ENCODE measurements at regions not wholly inside any gene's neighbourhood (a gene's known extent, or its start where the extent isn't known, plus 50 kb on each side); places are given as distances from the start of the nearest gene placed in this dataset.
A peak's percentile ranks its signal among the peaks of the same experiment; 100 is the strongest.

DNA sequence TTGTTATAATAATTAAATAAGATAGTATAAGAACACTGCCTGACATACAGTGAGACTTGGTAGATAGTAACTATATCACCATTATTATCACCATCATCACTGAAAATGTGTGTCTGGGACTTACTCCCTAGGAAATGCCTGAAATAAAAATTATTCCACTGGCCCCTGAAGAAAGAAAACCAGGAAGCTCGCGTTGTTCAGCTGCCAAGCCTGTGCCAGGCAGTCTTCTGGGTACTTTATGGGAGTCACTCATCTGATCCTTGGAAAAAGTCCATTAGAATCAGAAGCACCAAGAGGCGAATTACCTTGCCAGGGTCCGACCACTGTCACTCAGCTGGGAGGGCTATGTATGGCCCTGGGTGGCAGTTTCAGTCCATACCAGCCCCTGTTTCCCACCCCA, 220.3 kb upstream of the TPM1 start:
- DNase-seq: no peak

DNA sequence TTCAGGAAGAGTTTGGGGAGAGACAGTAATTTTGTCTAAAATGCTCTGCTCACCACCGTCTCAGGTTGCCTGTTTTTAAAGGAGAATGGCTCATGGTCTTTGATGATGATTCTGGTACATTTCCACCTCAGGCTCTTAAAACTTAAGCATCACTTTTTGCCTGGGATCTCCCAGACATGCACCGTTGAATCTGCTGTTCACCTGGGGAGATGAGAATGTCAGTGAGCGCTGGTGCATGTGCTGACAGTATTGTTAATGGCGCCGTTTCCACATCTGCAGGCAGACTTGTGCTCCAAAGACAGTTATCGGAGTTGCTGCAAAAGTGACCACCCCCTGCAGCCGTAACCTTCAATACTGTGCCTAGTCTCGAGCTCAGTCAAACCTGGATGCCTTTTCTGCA, 219.0 kb upstream of the TPM1 start:
- DNase-seq: no peak

DNA sequence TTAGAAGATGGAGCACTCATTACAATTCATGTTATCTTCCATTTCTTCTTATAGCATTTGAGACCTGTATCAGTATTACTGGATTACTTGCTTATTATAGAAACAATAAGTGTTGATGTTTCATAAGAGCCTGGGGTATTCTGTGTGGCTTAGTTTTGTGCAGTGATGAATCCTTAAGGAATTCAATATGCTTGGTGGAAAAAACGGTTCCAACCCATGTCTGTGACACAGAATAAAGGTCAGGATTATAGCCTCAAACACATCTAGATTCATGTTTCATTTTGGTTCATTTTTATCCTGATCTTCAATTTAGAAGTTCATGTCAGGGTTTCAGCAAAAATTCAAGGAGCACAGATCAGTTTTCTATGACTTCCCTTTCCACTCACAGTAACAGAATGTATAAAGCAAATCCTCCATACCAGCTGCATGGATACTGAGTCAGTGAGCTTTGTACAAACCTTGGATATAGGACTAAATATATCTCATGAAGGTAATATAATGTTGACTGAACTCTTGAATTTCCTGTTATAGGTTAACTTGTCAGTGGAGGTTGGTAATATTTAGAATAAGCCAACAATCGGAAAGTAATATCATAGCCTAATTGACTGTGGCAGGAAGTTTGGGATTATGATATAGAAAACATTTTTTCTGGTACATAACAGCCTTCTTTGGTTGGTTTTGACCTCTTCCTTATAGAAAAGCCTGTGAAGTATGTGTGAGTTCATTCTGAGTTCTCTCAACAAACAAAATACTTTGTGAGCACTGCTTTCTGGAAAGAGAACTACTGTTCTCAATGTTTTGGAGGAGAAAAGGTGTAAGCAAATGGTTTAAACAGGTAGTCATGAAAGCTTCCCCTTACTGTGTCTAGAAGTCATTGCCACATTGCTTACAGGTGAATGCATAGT, 218.2 kb upstream of the TPM1 start:
- DNase-seq: no peak

DNA sequence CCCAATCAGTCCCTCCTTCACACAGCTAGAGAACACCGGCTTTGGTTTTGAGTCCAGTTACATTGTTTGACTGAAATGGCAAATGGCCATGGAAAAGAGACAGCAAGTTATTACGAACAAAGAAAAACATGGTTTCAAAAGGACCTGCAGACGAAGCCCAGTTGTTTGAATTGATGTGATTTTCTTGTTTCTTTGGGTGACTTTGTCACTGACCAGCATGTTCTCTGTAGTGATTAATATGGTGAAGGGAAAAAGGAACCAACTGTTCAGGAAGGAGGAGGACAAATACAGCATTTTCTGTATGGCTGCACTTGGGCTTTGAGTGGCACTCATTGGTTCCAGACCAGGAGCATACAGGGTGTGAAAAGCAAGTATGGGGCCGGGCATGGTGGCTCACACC, 217.4 kb upstream of the TPM1 start:
- no peak for DNase-seq

DNA sequence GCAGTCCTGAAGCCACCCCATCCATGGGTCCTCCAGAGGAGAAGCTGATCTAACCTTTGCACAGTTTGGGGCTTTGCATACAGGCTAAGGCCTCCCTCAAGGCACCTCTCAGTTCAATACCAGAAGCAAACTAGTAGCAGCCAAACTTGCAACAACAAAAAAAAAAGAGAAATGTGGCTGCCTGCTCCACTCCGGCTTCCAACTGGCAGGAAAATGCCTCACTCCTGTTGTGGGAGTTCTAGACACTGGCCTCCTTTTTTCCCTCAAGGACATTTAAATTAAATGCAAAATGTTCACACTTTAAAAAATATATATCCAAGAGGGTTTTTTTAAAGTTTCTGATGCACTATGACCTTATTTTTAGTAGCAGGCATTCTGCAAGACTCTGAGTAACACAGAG, 216.0 kb upstream of the TPM1 start:
- no peak for DNase-seq

DNA sequence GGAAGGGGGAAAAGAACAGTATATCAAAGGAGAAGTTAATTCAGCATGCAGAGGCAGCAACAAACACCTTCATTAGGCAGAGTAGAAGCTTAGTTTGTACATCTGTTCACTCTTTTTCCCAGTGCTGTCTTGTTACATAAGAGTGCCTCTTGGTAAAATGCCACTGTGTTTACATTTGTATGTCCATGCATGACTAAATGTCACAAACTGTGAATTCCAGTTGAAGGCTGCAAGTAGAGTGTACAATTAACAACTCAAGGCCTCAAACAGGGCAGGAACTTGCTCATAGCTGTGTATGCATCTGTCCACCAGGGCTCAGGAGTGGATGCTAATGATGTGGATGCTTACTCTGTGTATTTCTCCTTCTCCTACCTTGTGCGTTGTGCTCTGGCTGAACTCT, 214.2 kb upstream of the TPM1 start:
- no peak for DNase-seq

DNA sequence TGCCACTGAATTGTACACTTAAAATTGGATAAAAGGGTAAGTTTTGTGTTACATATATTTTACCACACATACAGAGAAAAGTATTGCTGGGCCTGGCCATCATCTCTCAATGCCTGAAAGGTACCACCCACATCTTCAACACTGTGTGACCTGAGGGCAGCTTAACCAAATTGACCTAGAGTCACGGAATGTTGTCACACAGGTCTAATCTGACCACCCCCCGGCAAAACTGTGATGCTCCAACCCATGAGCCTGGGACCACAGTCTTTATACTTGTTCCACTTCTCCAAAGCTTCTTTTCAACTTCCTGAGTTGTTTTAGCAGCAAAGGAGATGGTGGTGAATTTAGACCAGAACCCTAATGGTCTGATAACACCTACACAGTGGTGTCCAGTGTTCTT, 210.3 kb upstream of the TPM1 start:
- no peak for DNase-seq

DNA sequence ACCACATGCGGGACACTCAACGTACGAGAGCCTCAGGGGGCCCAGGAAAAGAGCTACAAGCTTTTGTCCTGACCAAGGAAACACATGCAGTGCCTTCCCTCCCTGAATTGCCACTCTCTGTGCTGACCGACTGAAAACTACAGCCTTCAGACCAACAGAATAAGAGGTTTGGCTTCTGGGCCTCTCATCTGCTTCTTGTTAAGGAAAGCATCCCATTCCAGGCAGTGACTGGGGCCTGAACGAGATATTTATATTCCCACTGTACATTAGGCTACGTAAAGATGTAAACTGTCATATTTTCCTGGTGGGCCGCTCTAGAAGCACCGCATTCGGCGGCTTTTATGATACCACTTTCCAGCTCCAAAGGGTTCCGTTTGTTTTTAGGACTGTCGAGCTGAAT, 208.9 kb upstream of the TPM1 start:
- no peak for DNase-seq

DNA sequence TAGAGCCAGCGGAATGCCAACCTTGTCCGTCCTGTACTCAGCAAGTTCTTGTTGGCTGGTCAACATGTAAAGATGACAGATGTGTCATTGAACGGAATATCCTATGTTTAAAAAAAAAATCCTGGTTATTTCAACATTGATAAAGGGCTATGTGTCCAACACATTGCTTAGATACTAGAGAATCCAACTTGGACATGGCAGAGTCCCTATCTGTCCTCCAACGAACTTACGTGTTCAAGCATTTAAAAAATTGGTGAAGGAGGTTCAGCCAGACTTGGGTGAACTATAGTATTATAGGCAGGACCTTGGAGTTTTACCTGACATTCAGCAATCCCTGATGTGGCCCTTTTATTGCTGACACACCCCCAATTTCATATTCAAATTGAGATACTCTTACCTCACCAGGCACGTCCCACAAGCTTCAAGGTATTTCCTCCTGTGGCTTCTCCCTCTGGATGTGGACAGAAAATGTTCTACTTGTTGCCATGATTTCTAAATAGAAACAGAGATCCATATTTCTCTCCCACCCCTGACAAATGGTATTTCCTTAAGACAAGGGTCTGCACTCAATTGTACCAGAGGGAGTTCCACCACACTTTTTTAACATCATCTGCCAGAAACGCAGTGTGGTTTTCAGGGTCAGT, 207.7 kb upstream of the TPM1 start:
- DNase-seq: no peak

DNA sequence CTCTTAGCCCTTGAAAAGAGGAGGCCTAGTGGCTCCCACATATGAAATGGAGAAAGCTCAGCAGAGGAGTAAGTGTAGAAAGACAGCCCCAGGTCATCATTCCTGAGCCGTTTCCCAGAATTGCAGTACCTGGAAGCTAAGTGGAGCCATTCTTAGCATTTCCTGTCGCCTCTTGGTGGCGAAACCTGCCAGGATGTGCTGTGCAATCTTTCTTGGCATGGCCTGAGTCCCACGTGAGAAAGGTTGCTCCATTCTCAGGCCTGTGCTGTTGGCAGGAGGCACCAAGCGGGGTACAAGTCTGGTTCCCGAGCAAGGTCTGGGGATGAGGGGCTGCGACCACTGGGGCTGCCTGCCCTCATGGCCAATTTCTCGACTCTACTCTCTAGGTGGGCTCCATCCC, 207.2 kb upstream of the TPM1 start:
- DNase-seq: no peak

DNA sequence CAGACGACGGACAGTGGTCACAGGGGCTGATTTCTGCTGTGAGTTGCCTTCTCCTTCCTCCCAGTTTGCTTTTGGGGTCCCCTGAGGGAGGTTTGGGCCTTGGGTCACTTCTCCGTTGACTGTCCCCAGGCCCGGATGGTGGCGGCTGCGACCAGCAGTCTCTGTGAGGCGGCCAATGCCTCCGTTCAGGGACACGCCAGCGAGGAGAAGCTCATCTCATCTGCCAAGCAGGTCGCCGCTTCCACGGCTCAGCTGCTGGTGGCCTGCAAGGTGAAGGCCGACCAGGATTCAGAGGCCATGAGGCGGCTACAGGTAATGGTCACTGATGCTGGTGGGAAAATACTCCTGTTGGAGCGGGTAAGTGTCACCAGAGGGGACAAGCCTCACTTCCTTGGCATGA, 206.8 kb upstream of the TPM1 start:
- no peak for DNase-seq

DNA sequence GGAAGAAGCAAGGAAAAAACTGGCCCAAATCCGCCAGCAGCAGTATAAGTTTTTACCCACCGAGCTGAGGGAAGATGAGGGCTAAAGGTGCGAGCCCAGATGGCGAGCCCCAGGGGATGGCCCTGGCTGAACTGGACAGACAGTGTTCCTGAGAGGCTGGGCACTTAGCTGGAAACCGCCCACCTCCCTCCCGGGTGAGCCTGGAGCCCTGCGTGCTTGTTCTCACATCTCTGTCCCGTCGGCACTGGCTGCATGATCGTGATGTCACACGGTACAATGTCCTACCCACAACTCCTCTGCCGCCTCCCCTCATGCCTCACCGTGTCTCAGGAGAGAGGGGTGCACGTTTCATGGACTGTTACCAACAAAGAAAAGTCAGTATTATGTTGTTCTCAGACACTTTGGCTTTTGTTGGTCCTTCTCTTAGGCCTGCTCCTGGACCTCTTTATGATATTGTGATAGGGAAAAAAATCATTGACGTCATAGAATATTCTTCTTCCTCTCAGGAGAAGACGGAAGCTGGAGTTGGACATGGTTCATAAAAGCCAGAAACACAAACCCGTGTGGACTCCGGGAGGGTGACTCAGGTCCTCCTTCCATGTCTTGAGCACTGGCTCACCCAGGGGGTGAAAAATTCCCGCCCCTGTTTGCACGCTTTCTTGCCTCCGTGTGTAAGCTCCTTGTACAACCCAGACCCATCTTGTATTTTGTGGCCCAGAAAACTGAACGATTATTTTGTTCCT, 201.8 kb upstream of the TPM1 start:
- no peak for DNase-seq

DNA sequence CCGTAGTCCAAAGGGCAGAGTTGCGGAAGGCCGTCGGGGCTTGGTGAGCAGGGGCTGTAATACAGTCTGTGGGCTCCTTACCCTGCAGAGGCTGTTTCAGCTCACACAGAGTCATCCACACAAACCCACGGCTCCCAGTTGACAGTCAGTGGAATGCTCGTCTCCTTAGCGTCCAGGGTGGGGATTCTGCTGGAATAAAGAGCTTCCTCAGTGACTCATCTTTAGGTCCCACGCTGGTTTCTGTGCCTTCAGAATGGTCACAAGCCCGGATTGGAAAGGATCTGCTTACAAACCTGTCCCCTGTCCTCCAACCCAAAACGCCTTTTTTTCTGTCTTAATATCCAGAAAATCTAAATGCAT, 201.3 kb upstream of the TPM1 start:
- no peak for DNase-seq

DNA sequence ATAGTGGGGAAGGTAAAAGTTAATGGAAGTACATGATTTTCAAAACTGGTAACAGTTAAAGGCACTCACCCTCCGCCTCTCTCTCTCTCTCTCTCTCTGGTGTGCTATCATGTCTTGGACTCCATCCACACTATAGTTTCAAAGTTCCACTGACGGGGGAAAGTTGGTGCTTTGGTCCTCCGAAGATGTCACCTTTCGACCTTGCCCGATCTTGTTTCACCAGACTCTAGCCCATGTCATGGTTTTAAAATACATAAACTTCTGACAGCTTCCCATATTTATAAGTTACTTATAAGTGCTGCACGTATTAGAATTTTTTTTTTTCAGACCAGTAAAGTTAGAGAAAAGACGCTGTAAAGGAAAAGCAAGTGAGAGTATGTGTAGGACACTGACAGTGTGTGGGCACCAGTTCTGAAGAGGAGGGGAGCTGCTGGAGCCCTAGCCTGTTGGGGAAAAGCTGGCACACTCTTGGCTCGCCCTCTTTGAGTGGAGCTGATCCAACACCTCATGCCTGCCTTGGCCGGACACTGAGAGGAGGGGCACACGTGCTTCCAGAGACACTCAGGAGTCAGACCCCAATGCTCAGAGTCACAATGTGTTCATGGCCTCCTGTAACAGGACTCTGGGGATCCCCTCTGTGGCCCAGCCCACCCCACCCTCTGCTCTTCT, 200.5 kb upstream of the TPM1 start:
- no peak for DNase-seq

DNA sequence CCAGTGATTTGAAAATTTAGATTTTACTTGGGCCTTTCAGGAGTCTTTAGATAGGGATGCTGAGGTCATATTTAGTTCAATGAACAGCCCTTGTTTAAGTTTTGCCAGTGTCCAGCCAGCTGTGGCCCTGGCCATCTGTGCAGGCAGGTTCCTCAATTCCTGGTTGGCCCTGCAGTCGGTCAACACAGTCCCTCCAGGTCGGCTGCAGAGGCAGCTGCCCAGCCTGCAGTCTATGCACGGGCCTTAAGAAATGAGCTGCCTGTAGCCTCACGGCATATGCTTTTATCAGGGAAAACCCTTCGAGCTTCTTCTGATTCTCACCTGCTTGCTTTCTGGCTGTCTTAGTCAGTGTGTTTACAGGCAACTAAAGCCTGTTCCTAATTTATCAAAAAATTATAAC, 199.2 kb upstream of the TPM1 start:
- DNase-seq: no peak

DNA sequence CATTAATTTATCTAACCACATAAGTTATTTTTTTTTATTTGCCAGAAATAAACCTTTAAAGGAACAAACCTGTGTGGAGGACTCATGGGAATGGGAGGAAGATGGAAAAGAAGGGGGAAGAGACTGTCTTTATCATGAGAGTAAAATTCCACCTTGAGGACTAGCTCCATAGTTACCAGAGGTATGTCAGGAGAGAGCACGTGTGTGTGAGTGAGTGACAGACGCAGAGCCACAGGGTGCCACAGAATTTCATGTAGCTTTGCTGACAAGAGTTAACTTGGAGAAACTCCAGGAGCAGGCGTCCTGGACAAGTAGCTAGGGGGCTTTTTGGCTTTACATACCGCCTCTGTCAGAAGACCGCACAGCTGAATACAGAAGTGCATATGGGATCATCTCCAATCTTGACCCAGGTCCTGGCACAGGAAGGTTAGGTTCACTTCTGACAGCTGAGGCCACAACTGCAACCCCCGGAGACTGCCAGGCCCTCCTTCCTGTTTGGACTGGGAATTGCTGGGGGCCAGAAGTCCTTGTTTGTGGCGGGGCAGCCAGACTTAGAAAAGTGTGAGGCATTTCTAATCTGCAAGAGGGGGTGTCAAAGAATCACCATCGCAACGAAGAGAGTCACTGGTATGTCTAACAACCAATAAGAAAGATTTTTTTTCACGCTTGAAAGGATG, 197.8 kb upstream of the TPM1 start:
- DNase-seq: no peak

DNA sequence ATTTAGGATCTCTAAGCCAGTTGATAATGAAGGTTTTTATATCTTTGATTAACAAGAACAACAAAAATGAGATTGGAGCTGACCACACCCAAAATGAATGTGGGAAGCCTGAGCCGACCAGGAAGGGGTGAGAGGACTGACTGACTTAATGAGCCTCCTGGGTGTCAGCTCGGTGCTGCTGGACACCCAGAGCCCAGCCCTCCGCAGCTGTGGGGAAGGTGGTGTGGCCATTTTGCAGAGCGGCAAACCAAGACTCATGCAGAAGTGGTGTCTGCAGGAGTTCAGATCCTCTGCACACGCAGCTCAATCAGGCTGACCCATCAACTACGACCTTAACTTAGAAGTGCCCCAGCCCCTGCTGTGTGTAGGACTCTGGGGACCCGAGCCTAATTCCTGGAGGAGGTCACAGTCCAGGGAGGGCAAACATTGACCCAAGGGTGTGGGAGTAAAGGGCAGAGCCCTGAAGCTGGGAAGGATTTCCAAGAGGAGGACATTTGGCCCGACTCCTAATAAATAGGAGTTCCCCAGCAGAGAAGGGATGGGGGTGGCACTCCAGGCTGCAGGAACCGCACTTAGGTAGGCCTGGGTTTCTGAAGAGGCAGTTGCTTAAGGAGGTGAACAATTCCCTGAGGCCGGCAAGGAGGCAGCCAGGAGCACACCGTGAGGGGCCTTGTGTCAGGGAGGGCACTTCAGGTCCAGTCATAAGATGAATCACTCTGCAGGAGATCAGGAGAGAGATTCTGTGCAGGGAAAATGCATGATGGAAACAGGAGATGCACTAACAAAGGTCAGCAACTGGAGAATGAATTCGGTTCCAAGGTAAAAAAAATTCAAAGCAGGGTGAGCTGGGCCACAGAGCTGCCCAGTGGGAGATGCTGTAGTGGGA, 197.1 kb upstream of the TPM1 start:
- DNase-seq: no peak

DNA sequence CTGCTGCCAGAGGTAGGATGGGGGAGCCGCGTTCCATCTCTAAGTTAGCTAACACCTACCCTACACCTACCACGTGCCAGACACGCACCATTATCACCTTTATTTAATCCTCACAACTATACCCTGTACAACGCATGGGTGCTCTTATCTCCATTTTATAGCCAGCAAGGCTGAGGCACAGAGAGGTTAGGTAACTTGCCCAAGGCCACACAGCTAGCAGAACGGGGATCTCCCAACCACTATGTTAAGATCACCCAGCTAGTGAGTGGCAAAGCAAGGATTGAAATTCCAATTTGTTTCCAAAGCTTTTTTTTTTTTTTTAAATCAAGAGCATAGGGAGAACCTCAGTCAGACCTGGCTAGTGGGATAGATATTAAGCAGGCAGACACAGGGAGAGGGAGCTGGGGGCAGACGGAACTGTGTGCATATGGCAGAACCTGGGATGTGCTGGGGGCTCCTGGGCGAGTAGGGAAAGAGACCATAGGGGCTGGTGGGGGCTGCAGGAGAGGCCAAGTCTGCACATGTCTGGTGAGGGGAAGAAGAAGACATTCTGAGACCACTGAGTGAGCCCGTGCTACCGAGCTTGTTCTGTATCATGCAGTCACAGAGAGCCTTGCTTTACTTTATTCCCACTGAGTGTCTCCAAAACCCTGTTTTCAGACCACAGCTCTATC, 196.3 kb upstream of the TPM1 start:
- no peak for DNase-seq

DNA sequence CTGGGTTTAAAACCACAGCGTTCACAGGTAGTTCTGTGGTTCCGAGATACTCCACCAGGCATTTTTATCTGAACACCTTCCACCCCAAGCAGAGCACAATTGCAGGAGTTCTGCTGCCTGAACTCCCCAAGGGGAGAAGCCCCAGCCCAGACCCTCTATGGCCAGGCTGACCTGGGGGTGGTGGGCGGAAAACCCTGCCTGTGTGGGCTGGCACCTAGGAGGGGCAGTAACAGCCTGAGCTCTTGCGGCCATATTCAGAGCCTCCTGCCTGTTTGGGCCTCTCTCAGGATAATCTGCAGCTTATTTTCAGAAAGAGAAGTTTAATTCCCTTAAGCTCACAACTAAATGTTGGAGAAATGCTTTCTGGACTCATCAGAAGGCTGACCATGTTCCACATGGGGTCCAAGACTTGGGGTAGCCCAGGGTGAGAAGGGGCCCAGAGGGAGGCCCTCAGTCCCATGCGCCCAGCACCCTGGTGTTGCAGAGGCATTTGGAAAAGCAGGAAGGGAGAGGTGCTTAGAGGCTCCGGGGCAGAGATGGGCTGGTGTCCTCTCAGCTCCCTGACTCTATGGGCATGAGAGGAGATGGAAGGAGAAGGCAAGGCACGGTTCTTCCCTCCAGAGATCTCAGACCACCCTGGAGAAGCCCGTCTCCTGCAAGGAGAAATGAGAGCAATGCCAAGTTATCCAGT, 195.6 kb upstream of the TPM1 start:
- no peak for DNase-seq

DNA sequence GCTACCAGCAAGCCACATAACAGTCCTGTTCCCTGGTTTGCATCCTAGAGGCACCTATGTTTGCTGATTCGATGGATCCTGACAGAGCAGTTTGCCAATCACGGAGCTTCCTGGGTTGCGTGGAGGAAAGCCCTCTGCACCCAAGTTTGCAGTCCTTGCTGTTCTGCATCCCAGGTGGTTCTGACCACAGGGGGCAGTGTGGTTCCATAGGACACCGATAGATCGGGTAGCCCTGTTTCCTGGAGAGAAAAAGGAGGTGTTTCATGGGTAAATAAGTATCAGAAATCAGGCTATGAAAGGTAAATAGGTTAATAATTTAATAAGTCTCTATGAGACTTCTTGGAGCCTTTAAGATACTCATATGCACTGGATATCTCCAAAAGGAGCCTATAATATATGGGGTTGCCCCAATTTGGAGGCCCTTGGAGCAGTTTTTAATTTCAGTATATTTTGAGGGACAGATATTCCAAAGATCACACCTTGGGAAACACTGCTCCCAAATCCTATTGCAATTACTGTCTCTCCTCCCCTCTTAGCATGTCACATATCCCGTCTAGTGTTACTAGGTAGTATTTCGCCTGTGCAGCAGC, 194.6 kb upstream of the TPM1 start:
- DNase-seq: peak in 1 of 4 experiments; percentile 2

Data from activated naive CD4-positive, alpha-beta T cell (primary cell).